Kasumi-1 (cell line): ENCODE measurements at regions not wholly inside any gene's neighbourhood (a gene's known extent, or its start where the extent isn't known, plus 50 kb on each side); places are given as distances from the start of the nearest gene placed in this dataset.

Experiments used
- DNase-seq, 2 experiments: peaks; one replicate each; lab custom pipeline; 2025; lab: John Stamatoyannopoulos, UW

- no peak for DNase-seq
Observed at GRCh38 chr4:34678431-34678830, 1565.9 kb downstream of the ARAP2 start.

DNA sequence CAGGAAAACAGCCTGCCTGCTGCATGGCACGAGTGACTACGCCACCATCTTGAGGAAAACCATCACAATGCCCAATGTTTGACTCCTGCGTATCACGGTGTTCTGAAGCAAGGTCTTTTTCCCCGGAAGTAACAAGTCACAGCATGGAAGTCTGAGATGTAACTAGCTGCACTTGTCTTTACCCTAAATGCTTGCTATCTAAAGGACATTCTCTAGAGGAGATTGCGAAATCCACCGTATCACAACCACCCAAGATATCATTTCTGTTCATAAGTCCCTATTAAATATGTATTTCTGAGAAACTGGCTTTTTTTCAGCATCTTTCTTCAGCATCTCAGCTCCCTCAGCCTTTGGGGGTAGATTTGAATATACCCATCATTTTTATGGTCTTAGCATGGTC, 1565.1 kb downstream of the ARAP2 start:
- no peak for DNase-seq

- DNase-seq, result no peak
Observed at GRCh38 chr4:34709564-34709963, 1534.8 kb downstream of the ARAP2 start.

DNA sequence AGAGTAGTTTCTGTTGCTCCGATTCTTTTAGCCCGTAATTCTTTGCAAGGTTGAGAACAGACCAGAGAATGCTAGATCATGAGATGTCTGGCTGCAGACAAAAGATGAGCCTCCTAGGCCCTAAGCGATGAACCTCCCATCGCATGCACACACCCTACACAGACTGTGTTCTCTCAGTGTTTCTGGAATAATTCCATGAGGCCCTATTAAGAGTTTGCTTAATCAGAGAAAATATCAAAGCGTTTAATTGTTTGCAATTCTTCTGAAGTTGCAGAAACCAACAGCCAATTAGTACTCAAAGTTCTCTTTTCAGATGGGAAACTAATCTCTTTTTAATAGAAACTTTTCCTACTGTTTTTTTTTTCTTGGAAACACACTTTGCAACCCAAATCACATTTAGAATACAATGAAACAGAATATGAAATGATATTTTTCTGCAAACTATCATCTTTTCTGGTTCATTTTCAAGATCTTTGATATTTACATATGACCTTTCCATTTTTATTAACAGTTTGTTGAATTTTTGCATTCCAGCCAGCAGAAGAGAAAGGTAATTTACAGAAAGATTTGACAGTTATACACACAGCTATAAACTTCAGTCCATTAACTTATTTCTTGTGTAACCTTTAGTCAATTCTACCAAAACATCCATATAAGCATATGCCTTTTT, 1525.6 kb downstream of the ARAP2 start:
- DNase-seq, result no peak

DNA sequence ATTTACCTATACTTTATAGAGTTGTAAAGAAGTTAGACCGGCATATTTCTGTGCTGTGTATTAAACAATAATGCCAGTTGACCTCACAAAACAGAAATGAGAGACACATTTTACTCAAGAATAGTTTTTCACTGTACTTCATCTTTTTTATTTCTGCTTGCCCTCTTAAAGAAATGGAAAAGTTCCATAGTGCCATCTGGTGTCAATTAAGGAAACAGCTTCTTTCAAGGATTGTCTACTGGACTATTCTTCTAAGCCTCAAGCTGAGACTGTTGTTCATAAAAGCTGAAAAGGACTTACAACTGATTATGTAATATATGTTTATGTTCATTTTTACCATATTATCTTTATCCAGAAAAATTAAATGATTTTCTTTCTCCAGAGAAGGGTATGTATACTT, 1523.7 kb downstream of the ARAP2 start:
- peak; percentile 77 to 86 for DNase-seq

DNA sequence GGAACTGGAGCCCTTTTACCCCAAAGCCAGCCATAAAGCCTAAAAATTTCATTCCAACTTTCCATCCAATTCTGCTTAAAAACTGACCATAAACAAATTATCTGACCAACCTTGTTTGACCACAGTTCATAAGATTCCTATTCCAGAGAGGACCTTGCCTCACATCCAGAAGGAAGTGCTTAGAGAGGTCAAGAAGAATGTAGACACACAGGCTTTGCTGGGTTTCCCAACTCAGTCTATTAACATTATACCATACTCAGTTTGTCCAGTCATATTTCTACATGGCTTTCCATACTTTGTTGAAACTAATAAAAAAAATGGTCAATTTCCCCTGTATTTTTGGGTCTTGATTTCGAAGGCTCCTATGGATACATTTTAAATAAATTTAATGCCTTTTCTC, 1522.5 kb downstream of the ARAP2 start:
- DNase-seq, result no peak

GRCh38 chr4:34723605-34724004, 1520.7 kb downstream of the ARAP2 start:
- DNase-seq, result no peak

- DNase-seq, result no peak
Observed at GRCh38 chr4:34724491-34724890, 1519.8 kb downstream of the ARAP2 start.

DNA sequence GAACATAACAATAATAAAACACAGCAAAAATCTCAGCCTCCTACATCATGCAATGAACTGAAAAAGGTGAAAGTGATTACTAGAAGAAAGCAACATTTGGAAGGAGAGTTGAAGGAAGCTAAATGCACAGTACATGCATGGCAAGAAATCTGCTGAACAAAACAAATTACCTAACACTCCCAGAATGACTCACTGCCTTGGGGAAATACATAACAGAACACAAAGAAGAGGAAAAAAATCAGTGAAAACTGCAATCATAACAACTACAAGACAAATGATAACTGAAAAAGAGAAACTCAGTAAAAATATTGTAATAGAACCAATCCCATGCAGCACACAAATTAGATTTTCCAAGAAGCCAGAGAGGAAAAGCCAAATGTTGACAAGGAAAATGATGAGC, 1513.2 kb downstream of the ARAP2 start:
- no peak for DNase-seq

DNA sequence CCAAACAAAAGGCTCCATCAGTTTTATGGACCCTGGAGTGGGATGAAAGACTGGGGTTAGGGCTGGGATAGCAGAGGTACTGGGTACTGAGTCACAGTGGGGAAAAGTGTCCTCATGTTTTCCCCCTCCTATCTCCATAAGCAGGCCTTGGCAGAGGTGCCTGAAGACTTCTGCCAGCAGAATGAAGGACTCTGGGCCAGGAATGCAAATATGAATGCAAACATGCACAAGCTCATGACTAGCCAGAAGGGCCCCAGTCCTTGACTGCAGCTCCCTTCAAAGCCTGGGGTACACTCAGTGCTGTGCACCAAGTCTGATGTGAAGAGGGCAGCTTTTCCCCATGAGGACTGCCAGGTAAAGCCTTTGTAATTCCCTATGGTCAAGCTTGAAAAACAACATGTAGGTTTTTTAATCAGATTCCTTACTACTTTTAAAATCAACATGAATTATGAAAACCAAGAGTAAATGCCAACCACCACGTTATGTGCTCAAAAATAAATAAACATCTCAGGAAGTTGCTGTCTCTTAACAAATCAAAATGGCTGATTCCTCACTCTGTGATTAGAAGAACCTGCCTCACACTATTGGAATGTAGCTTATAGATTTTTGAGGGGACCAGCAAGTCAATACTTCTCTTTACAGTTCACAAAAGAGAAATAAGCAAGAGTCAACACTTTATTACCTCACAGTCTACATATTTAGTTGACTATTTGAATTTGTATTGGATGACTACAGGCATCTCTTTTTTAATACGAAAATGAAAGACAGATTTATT, 1512.0 kb downstream of the ARAP2 start:
- no peak for DNase-seq

DNA sequence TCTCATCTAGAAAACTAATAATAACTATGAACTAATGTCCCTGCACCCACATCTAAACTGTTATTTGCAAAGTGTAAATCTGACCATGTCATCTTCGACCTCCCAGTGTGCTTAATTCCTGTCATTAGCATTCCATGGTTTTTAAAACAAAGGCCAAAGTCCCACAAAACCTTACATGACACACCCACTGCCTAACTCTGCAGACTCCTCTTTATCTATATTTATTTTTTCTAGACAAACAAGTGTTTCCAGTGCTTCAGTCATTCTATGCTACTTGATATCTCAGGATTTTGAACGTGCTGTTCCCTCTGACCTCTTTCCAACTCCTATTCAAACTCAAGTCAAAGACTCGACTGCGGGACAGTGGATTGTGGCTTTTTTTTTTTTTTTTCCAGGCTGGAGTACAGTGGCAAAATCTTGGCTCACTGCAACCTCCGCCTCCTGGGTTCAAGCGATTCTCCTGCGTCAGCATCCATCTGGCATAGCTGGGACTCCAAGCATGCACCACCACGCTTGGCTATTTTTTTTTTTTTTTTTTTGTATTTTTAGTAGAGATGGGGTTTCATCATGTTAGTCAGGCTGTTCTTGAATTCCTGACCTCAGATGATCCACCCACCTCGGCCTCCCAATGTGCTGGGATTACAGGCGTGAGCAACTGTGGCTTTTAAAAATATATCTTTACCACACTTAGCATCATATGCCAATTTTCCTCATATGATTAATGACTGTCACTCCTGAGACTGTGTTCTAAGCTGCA, 1511.0 kb downstream of the ARAP2 start:
- DNase-seq, result no peak

DNA sequence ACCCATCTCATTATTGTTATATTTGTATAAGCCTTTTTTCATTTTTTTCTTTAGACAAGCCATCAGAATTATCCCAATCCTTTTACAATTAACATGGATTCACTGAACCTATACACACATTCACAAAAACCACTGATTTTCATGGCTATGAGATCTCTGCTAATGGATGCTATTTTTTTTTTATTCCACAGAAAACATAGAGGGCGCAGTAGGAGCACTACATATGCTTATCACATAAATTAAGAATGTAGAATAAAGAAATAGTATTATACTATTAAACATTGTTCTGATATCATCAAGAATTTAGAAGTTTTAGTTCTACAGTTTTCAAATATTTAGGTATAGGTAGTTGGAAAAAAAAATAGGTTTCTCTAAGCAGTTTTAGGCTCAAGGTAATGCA, 1477.4 kb downstream of the ARAP2 start:
- DNase-seq, result no peak

GRCh38 chr4:34767407-34767806, 1476.9 kb downstream of the ARAP2 start:
- no peak for DNase-seq

- DNase-seq, result no peak
Observed at GRCh38 chr4:34771632-34772031, 1472.7 kb downstream of the ARAP2 start.

DNA sequence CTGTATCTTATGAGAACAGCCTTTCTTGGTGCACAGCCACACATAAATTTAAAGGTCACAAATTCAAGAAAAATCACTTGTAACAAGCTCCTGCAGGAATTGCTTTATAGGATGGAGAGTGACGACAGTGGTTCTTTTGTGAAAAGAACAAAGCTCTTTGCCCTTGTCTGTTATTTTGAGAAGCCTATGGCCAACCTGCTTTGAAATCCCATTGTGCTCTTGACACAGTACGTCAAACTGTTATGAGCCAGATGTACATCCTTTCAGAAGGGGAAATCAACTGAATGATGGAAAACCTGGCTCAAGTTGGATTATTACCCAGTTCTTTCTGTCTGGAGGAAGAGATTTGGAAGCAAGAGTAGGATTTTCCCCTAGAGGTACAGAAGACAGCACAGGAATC, 1454.2 kb downstream of the ARAP2 start:
- no peak for DNase-seq

- DNase-seq, result no peak
Observed at GRCh38 chr4:34791209-34791608, 1453.1 kb downstream of the ARAP2 start.

DNA sequence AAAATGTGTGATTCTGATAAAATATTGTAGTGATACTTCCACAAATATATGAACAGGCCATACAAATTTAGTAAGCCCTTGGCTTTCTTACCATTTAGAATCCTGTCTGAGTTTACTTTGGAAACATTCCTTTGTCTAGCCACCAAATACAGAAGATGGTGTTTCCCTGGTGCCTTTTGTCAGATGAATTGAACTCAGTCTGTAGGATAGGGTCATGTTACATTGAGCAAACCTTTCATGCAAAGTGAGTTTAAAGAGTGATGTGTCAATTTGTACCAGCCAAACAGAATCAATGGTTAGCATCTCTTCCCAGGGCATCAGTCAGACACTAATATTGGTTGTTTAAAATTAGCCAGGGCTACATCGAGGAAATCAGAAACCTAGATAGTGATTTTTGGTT, 1443.4 kb downstream of the ARAP2 start:
- no peak for DNase-seq

GRCh38 chr4:34814266-34814665, 1430.0 kb downstream of the ARAP2 start:
- DNase-seq, result no peak

GRCh38 chr4:34824515-34824914, 1419.8 kb downstream of the ARAP2 start:
- DNase-seq, result no peak

- DNase-seq, result no peak
Observed at GRCh38 chr4:34826660-34827059, 1417.7 kb downstream of the ARAP2 start.

- no peak for DNase-seq
Observed at GRCh38 chr4:34845926-34846325, 1398.4 kb downstream of the ARAP2 start.

DNA sequence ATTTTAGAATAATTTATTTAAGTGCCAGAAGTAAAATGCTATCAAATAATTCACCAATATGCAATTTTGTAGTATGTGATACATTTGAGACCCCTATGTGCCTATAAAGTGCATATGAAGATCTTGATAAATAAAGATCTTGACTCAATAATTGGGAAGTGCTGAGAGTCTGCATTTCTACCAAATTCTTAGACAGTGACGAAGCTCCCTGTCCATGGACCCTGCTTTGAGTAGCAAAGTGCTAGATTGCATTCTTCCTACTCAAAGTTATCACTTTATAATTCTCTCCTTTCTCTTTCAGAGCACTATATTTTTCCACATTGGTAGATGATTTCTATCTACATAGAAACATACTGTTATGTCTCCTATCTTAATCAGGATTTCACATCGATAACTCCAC, 1393.9 kb downstream of the ARAP2 start:
- DNase-seq, result no peak

GRCh38 chr4:34850968-34851367, 1393.3 kb downstream of the ARAP2 start:
- DNase-seq, result no peak
